ENCODE measurements at regions not wholly inside any gene's neighbourhood (a gene's known extent, or its start where the extent isn't known, plus 50 kb on each side); places are given as distances from the start of the nearest gene placed in this dataset.

DNA sequence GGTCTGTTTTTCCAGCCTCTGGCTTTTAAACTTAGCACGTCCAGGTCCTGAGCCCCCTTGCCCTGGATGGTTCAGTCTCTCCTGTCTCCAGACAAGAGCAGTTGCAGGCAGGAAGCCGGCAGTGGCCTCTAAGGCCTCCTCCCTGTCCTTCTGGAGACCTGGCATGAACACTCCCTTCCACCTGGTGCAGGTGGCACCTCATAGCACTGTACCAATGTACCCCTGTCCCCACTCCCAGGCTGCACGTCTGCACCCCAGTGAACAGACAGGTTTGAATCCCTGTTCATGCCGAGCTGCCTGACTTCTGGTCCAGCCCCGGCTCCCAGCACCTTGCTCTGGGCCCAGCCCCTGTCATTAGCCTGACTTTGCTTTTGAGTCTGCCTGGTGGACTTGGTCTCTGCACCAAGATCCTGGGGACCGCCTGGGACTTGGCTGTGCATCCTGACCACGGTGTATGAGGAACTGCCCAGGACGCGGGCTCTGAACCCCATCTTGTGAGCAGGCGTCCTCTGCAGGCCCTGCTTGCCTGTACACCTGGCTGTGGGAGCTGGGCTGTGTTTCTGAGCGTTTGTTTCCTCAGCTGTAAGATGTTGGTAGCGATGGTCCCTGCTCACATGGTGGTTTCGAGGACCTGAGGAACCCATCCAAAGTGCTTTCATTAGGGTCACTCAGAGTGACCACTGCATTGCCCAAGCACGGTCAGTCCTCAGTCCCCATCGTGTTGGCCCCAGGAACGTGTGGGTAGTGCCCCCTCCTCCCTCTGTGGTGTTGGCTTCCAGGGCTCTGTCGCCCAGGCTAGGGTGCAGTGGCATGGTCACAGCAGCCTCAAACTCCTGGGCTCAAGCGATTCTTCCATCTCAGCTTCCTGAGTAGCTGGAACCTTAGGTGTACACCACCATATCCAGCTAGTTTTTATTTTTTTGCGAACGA lies 75.0 kb upstream of the SHANK2 start:
- TF ChIP-seq YY1 (IDR thresholded peaks at IDR 0.05; ENCODE audit: insufficient read depth, insufficient read length), result no peak
- no peak for TF ChIP-seq SUZ12 (IDR thresholded peaks at IDR 0.05; ENCODE audit: extremely low read depth, insufficient read depth, insufficient read length)

Measured in NT2/D1 (cell line).